Esophagus squamous epithelium (tissue), 5 donors: ENCODE measurements at regions not wholly inside any gene's neighbourhood (a gene's known extent, or its start where the extent isn't known, plus 50 kb on each side); places are given as distances from the start of the nearest gene placed in this dataset.

ENCODE experiments used
- DNase-seq: peaks from one replicate; lab custom pipeline; 2025; lab: John Stamatoyannopoulos, UW
- H3K27ac ChIP-seq, 4 donors: fragments of 200-600 bp; sonication (generic); one replicate each; pipeline ENCODE4 v1.5.1; 2016 to 2019; ENCODE audit warnings: mild to moderate bottlenecking in 1 of 4
- H3K27me3 ChIP-seq, 4 donors: fragments of 200-600 bp; sonication (generic); 1 replicate in 3 of 4; 2 replicates in 1 of 4; pipeline versions ENCODE4 v1.5.1 to v1.6.0; 2017 to 2021; ENCODE audit warnings: antibody characterized with exemption in 1 of 4
- H3K36me3 ChIP-seq, 3 donors: fragments of 200-600 bp; sonication (generic); one replicate each; pipeline ENCODE4 v1.5.1; 2016 to 2019
- H3K4me1 ChIP-seq, 3 donors: fragments of 200-600 bp; sonication (generic); one replicate each; pipeline ENCODE4 v1.5.1; 2017 to 2019
- H3K4me3 ChIP-seq, 4 donors: fragments of 200-600 bp; sonication (generic); 1 replicate in 3 of 4; 2 replicates in 1 of 4; pipeline ENCODE4 v1.5.1; 2016 to 2019; ENCODE audit warnings: mild to moderate bottlenecking in 2 of 4, moderate library complexity in 1 of 4
- H3K9me3 ChIP-seq, 3 donors: fragments of 200-600 bp; sonication (generic); one replicate each; pipeline ENCODE4 v1.5.1; 2016 to 2019
- POLR2A ChIP-seq, 4 donors: fragments of 450-650 bp; IDR thresholded peaks; one replicate each; pipeline ENCODE4 v1.6.1; 2017; ENCODE audit warnings: antibody characterized with exemption in 4 of 4, mild to moderate bottlenecking in 4 of 4, moderate library complexity in 3 of 4
- WGBS, 2 donors: methylation state at CpG; one replicate each; pipeline ENCODE4 v1.1.5; 2018; 5-methylcytosine and 5-hydroxymethylcytosine counted together
- intact Hi-C: fragments of 100-400 bp; cut with DNase I; formaldehyde crosslinking; loops from one replicate; pipeline ENCODE4 v1.15.0; 2022
- TF ChIP-seq, protein P1 (sequence below), 6 experiments: fragments of 450-650 bp in 4 of 6; fragments of 200-600 bp in 2 of 6; sonication (generic) in 2 of 6; IDR thresholded peaks; one replicate each; pipeline ENCODE4 v1.5.1; 2016 to 2019; ENCODE audit warnings: antibody characterized with exemption in 6 of 6, mild to moderate bottlenecking in 4 of 6, moderate library complexity in 4 of 6
- donor health status: DM: yes; HTN: yes; CAD: no.

GRCh38 chr2:236748801-236749200, 179.2 kb downstream of the ACKR3 start:
- DNase-seq, result no peak
- 33 to 35% methylated on average over 3 to 6 of the region's 7 CpGs for WGBS, 2 donors
- Histone ChIP-seq H3K9me3 (no peaks in the 10 kb centered on the region), H3K36me3 (no peaks in the 10 kb centered on the region), H3K27ac (peak overlapping the region; percentile 65 to 85 (median 78)), H3K27me3 (no peaks in the 10 kb centered on the region), H3K4me1 (peaks cover 18 to 70% (median 25%) of the 10 kb centered on the region in 3 donors), H3K4me3 (no peak overlapping the region)
- TF ChIP-seq, protein P1, sequence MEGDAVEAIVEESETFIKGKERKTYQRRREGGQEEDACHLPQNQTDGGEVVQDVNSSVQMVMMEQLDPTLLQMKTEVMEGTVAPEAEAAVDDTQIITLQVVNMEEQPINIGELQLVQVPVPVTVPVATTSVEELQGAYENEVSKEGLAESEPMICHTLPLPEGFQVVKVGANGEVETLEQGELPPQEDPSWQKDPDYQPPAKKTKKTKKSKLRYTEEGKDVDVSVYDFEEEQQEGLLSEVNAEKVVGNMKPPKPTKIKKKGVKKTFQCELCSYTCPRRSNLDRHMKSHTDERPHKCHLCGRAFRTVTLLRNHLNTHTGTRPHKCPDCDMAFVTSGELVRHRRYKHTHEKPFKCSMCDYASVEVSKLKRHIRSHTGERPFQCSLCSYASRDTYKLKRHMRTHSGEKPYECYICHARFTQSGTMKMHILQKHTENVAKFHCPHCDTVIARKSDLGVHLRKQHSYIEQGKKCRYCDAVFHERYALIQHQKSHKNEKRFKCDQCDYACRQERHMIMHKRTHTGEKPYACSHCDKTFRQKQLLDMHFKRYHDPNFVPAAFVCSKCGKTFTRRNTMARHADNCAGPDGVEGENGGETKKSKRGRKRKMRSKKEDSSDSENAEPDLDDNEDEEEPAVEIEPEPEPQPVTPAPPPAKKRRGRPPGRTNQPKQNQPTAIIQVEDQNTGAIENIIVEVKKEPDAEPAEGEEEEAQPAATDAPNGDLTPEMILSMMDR (IDR thresholded peaks at IDR 0.05), result peak in 1 of 6 experiments; percentile 12
- TF ChIP-seq POLR2A (IDR thresholded peaks at IDR 0.05), result no peak
- intact Hi-C loops, result no loop called here

GRCh38 chr2:236749346-236749745, 179.7 kb downstream of the ACKR3 start:
- 58 to 65% methylated on average over 2 of the region's 4 CpGs for WGBS, 2 donors
- peak overlapping the region; percentile 65 to 85 (median 78) for H3K27ac ChIP-seq
- no peak for DNase-seq

DNA sequence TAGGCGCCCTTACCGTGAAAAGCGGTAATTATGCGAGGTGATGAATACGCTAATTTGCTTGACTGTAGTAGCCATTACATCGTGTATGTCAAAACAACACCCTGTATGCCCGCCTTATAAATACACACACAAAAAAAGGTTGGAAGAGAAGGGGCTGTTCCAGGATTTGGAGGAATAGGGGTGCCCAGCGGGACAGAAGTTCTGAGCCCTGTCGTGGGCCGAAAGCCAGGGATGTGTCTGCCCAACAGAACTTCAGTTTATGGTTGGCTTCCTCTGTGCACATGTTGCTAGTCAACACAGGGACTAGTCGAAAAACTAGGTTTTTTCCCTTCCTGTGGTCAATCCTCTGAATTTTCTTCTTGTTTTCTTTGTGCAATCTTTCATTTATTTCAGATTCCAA, 182.5 kb downstream of the ACKR3 start:
- Histone ChIP-seq H3K9me3 (no peaks in the 10 kb centered on the region), H3K27ac (peak overlapping the region in 2 of 4 donors; percentile 30 to 47), H3K27me3 (no peaks in the 10 kb centered on the region), H3K4me1 (peaks cover 18 to 58% (median 19%) of the 10 kb centered on the region in 3 donors), H3K36me3 (no peaks in the 10 kb centered on the region), H3K4me3 (no peak overlapping the region)
- 94 to 97% methylated on average over 11 of the region's 11 CpGs for WGBS, 2 donors
- no peak for DNase-seq
- TF ChIP-seq, protein P1 (IDR thresholded peaks at IDR 0.05), result no peak
- no peak for TF ChIP-seq POLR2A (IDR thresholded peaks at IDR 0.05)
- intact Hi-C loops, result no loop called here

More at GRCh38 chr2:236749346-236749745, 179.7 kb downstream of the ACKR3 start:
- Histone ChIP-seq H3K36me3 (no peaks in the 10 kb centered on the region), H3K27me3 (no peaks in the 10 kb centered on the region), H3K4me3 (no peak overlapping the region), H3K4me1 (peaks cover 18 to 74% (median 28%) of the 10 kb centered on the region in 3 donors), H3K9me3 (no peaks in the 10 kb centered on the region)
- intact Hi-C loops, result no loop called here
- no peak for TF ChIP-seq POLR2A (IDR thresholded peaks at IDR 0.05)
- TF ChIP-seq, protein P1 (IDR thresholded peaks at IDR 0.05), result no peak

GRCh38 chr2:236753606-236754270, 184.1 kb downstream of the ACKR3 start:
- intact Hi-C loops, result no loop called here
- 45 to 67% methylated on average over 3 to 5 of the region's 5 CpGs for WGBS, 2 donors
- Histone ChIP-seq H3K9me3 (no peaks in the 10 kb centered on the region), H3K36me3 (no peaks in the 10 kb centered on the region), H3K27me3 (no peaks in the 10 kb centered on the region), H3K27ac (peak overlapping the region in 2 of 4 donors; percentile 39 to 47), H3K4me1 (peaks cover 5 to 46% (median 16%) of the 10 kb centered on the region in 3 donors), H3K4me3 (no peak overlapping the region)
- DNase-seq, result no peak
- TF ChIP-seq POLR2A (IDR thresholded peaks at IDR 0.05), result no peak

DNA sequence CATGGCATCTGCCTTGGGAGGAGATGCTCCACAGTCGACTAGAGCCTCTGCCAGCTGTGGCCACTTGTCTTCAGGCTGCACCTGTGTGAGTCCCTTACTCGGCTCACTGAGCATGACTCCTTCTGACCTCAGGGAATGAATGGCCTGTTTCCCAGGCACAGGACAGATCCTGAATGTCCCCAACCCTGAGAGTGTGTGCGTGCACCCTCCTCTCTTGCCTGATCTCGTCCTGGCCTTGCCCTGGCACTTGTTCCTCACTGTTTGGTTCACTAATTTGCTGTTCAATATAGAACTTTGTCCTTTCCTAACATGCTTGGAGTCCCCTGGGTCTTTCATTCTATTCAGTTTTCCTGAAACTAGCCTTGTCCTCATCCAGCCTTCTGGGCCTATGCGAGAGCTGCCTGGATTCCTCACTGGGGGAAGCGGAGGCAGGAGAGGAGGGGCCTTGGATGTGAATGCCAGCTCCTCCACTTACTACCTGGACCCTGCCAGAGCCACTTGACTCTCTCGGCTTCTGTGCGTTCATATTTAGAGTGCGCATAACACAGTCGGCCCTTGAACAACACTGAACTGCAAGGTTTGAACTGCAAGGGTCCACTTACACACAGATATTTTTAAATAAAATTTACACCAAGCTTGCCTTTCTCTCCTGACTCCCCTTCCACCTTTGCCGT, 184.8 kb downstream of the ACKR3 start:
- intact Hi-C loops, result no loop called here
- no peak overlapping the region for H3K4me3 ChIP-seq
- H3K36me3 ChIP-seq, result no peaks in the 10 kb centered on the region
- H3K27me3 ChIP-seq, result no peaks in the 10 kb centered on the region
- 86 to 87% methylated on average over 9 to 10 of the region's 11 CpGs for WGBS, 2 donors
- H3K27ac ChIP-seq, result peak overlapping the region in 2 of 4 donors; percentile 36 to 39
- no peaks in the 10 kb centered on the region for H3K9me3 ChIP-seq
- peaks cover 0 to 39% (median 10%) of the 10 kb centered on the region in 3 donors for H3K4me1 ChIP-seq
- DNase-seq, result no peak
- TF ChIP-seq, protein P1 (IDR thresholded peaks at IDR 0.05), result no peak
- no peak for TF ChIP-seq POLR2A (IDR thresholded peaks at IDR 0.05)
